ENCODE measurements at regions not wholly inside any gene's neighbourhood (a gene's known extent, or its start where the extent isn't known, plus 50 kb on each side); places are given as distances from the start of the nearest gene placed in this dataset.

DNA sequence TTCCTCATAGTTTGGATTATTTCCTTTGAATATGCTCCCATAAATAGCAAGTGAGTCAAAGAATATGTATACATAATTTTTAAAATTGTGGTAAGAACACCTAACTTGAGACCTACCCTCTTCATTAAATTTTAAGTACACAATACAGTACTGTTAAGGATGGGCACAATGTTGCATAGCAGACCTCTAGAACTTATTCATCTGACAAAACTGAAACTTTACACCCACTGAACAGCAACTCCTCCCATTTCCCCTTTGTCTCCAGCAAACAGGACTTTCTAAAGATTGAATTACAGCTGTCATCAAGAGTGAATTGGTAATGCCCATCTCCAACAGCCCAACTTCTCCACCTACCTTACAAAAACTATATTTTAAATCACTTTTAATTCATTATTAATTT lies 388.9 kb downstream of the HTR1A start:
- Histone ChIP-seq H3K36me3 (ENCODE audit: control insufficient read depth, insufficient read depth, low read length) (no peaks in the 10 kb centered on the region), H3K4me1 (no peaks in the 10 kb centered on the region), H3K9me3 (no peaks in the 10 kb centered on the region), H3K27me3 (replicated peaks; ENCODE audit: control insufficient read depth, insufficient read depth, low read length) (no peaks in the 10 kb centered on the region), H3K4me3 (ENCODE audit: low read depth, low read length) (no peak overlapping the region)
- ChIA-PET CTCF (no interaction called here), POLR2A (no interaction called here)
- no TSS peak for BruUV-seq (replicated peaks)
- DNase-seq = no peak
- H3K27ac Mint-ChIP-seq (ENCODE audit: unreplicated experiment) = no peak overlapping the region
- no peaks in the 10 kb centered on the region for H3K4me1 Mint-ChIP-seq (ENCODE audit: low read depth, unreplicated experiment)
- TF ChIP-seq, protein P1, sequence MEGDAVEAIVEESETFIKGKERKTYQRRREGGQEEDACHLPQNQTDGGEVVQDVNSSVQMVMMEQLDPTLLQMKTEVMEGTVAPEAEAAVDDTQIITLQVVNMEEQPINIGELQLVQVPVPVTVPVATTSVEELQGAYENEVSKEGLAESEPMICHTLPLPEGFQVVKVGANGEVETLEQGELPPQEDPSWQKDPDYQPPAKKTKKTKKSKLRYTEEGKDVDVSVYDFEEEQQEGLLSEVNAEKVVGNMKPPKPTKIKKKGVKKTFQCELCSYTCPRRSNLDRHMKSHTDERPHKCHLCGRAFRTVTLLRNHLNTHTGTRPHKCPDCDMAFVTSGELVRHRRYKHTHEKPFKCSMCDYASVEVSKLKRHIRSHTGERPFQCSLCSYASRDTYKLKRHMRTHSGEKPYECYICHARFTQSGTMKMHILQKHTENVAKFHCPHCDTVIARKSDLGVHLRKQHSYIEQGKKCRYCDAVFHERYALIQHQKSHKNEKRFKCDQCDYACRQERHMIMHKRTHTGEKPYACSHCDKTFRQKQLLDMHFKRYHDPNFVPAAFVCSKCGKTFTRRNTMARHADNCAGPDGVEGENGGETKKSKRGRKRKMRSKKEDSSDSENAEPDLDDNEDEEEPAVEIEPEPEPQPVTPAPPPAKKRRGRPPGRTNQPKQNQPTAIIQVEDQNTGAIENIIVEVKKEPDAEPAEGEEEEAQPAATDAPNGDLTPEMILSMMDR (IDR thresholded peaks at IDR 0.05; ENCODE audit: insufficient read depth in 1 of 2, low read depth in 1 of 2, low read length in 1 of 2, severe bottlenecking in 1 of 2, unreplicated experiment in 1 of 2) = no peak
- H3K4me3 Mint-ChIP-seq (ENCODE audit: unreplicated experiment) = no peak overlapping the region
- no peaks in the 10 kb centered on the region for H3K27me3 Mint-ChIP-seq (ENCODE audit: insufficient read depth, unreplicated experiment)
- H3K9me3 Mint-ChIP-seq (ENCODE audit: unreplicated experiment) = no peaks in the 10 kb centered on the region
- intact Hi-C loops (cut with micrococcal nuclease; ENCODE audit: unreplicated experiment) = no loop called here
- no peaks in the 10 kb centered on the region for H3K36me3 Mint-ChIP-seq (ENCODE audit: insufficient read depth, unreplicated experiment)

DNA sequence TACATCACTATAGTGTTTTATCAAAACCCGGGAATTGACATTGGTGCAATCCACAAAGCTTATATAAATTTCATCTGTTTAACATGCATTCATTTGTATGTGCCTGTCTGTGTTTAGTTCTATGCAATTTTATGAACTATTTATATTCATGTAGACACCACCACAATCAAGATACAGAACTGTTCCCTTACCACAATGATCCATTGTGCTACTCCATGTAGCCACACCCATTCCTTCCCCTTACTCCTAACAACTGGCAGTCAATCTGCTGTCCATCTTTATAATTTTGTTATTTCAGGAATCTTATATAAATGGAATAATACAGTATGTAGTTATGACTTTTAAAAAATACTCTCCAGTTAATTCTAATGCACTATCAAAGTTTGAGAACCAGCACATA lies 389.5 kb downstream of the HTR1A start:
- DNase-seq = no peak
- TF ChIP-seq, protein P1 (IDR thresholded peaks at IDR 0.05; ENCODE audit: insufficient read depth in 1 of 2, low read depth in 1 of 2, low read length in 1 of 2, severe bottlenecking in 1 of 2, unreplicated experiment in 1 of 2) = no peak
- POLR2A ChIA-PET = no interaction called here
- no peaks in the 10 kb centered on the region for H3K27me3 Mint-ChIP-seq (ENCODE audit: insufficient read depth, unreplicated experiment)
- H3K27ac Mint-ChIP-seq (ENCODE audit: unreplicated experiment) = no peak overlapping the region
- H3K36me3 ChIP-seq (ENCODE audit: control insufficient read depth, insufficient read depth, low read length) = no peaks in the 10 kb centered on the region
- no peak overlapping the region for H3K4me3 Mint-ChIP-seq (ENCODE audit: unreplicated experiment)
- no peaks in the 10 kb centered on the region for H3K27me3 ChIP-seq (replicated peaks; ENCODE audit: control insufficient read depth, insufficient read depth, low read length)
- H3K9me3 ChIP-seq = no peaks in the 10 kb centered on the region
- H3K9me3 Mint-ChIP-seq (ENCODE audit: unreplicated experiment) = no peaks in the 10 kb centered on the region
- no TSS peak for BruUV-seq (replicated peaks)
- no peaks in the 10 kb centered on the region for H3K4me1 Mint-ChIP-seq (ENCODE audit: low read depth, unreplicated experiment)
- intact Hi-C loops (cut with micrococcal nuclease; ENCODE audit: unreplicated experiment) = no loop called here
- no peaks in the 10 kb centered on the region for H3K36me3 Mint-ChIP-seq (ENCODE audit: insufficient read depth, unreplicated experiment)
- no peaks in the 10 kb centered on the region for H3K4me1 ChIP-seq
- CTCF ChIA-PET = no interaction called here
- H3K4me3 ChIP-seq (ENCODE audit: low read depth, low read length) = no peak overlapping the region

- Mint-ChIP-seq H3K27ac (ENCODE audit: unreplicated experiment) (no peak overlapping the region), H3K4me1 (ENCODE audit: low read depth, unreplicated experiment) (no peaks in the 10 kb centered on the region), H3K4me3 (ENCODE audit: unreplicated experiment) (no peak overlapping the region), H3K36me3 (ENCODE audit: insufficient read depth, unreplicated experiment) (no peaks in the 10 kb centered on the region), H3K9me3 (ENCODE audit: unreplicated experiment) (no peaks in the 10 kb centered on the region), H3K27me3 (ENCODE audit: insufficient read depth, unreplicated experiment) (no peaks in the 10 kb centered on the region)
- ChIA-PET CTCF (no interaction called here), POLR2A (no interaction called here)
- H3K4me3 ChIP-seq (ENCODE audit: low read depth, low read length) = no peak overlapping the region
- no TSS peak for BruUV-seq (replicated peaks)
- no peaks in the 10 kb centered on the region for H3K36me3 ChIP-seq (ENCODE audit: control insufficient read depth, insufficient read depth, low read length)
- intact Hi-C loops (cut with micrococcal nuclease; ENCODE audit: unreplicated experiment) = no loop called here
- TF ChIP-seq, protein P1 (IDR thresholded peaks at IDR 0.05; ENCODE audit: insufficient read depth in 1 of 2, low read depth in 1 of 2, low read length in 1 of 2, severe bottlenecking in 1 of 2, unreplicated experiment in 1 of 2) = no peak
- no peak for DNase-seq
- no peaks in the 10 kb centered on the region for H3K27me3 ChIP-seq (replicated peaks; ENCODE audit: control insufficient read depth, insufficient read depth, low read length)
- H3K9me3 ChIP-seq = no peaks in the 10 kb centered on the region
- H3K4me1 ChIP-seq = no peaks in the 10 kb centered on the region
Measured at GRCh38 chr5:63570752-63571151, 391.5 kb downstream of the HTR1A start.
